Memory B cell (primary cell): ENCODE measurements at regions not wholly inside any gene's neighbourhood (a gene's known extent, or its start where the extent isn't known, plus 50 kb on each side); places are given as distances from the start of the nearest gene placed in this dataset.

ENCODE experiments used
- ATAC-seq: fragments of 150-1000 bp; cut with Tn5 transposase; 2 replicates; pipeline ENCODE4 v1.10.0; 2021; ENCODE audit warnings: low read depth, mild to moderate bottlenecking, moderate library complexity
- DNase-seq, 2 donors: peaks; one replicate each; pipeline ENCODE4 v3.0.0; 2022; ENCODE audit warnings: low spot score in 2 of 2
- H3K27ac Mint-ChIP-seq: one replicate; pipeline ENCODE4 v1.8.0; 2022; ENCODE audit warnings: mild to moderate bottlenecking, moderate library complexity, mixed read lengths
- H3K27me3 Mint-ChIP-seq: one replicate; pipeline ENCODE4 v1.8.0; 2022; ENCODE audit warnings: mixed read lengths
- H3K36me3 Mint-ChIP-seq: one replicate; pipeline ENCODE4 v1.8.0; 2022; ENCODE audit warnings: mild to moderate bottlenecking, mixed read lengths
- H3K4me1 Mint-ChIP-seq: one replicate; pipeline ENCODE4 v1.8.0; 2022; ENCODE audit warnings: mixed read lengths
- H3K4me3 Mint-ChIP-seq: one replicate; pipeline ENCODE4 v1.8.0; 2022; ENCODE audit warnings: mild to moderate bottlenecking, moderate library complexity, mixed read lengths
- H3K9me3 Mint-ChIP-seq: one replicate; pipeline ENCODE4 v1.8.0; 2022; ENCODE audit warnings: mixed read lengths

DNA sequence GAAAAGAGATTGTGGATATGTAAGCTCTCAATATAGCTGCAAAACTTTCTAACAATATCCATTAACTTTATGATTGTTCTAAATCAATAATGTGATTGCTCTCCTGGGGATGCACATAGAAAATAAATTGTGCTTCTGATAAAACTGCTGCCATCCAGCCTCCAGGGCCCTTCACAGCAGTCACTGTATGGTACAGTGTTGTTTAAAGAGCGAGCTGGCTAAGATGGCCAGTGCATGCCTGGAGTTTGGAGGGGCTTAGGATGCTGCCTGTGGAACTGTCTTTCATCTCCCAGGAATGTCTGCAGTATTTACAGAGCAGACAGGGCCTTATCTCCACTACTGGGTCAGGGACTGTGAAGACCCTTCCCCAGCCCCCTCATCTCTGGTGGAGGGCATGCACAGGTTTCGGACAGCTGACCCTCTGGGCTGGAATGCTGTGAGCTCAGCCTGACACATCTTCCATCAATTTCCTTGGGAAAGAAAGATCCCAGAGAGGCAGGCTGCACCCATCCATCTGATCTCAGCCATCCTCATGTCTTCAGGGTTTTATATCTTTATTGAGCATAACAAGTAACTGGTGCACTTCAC lies 137.0 kb downstream of the PLPP3 start:
- no peak for DNase-seq
- H3K4me1 Mint-ChIP-seq = peaks cover 4% of the 10 kb centered on the region
- H3K27me3 Mint-ChIP-seq = no peaks in the 10 kb centered on the region
- ATAC-seq = no peak
- H3K27ac Mint-ChIP-seq = no peak overlapping the region
- H3K36me3 Mint-ChIP-seq = no peaks in the 10 kb centered on the region
- H3K9me3 Mint-ChIP-seq = no peaks in the 10 kb centered on the region
- H3K4me3 Mint-ChIP-seq = no peak overlapping the region

DNA sequence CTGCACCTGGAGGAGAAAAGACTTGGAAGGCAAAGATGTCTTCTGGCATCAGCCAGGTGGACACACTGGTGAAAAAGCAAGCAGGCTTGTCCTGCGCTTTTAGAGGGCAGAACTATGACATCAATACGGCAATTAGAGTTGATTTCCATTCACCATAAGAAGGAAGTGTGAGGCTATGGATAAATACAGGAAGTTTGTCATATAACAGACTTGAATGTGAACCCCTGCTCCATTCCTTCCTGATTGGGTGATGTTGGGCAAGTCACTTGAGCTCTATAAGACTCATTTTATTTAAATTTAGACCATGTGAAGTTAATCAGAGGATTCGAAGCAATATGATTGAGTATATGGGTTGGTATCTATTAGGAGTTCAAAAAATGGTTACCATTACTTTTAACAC lies 137.8 kb downstream of the PLPP3 start:
- Mint-ChIP-seq H3K4me3 (no peak overlapping the region), H3K27ac (no peak overlapping the region)
- no peak for ATAC-seq

DNA sequence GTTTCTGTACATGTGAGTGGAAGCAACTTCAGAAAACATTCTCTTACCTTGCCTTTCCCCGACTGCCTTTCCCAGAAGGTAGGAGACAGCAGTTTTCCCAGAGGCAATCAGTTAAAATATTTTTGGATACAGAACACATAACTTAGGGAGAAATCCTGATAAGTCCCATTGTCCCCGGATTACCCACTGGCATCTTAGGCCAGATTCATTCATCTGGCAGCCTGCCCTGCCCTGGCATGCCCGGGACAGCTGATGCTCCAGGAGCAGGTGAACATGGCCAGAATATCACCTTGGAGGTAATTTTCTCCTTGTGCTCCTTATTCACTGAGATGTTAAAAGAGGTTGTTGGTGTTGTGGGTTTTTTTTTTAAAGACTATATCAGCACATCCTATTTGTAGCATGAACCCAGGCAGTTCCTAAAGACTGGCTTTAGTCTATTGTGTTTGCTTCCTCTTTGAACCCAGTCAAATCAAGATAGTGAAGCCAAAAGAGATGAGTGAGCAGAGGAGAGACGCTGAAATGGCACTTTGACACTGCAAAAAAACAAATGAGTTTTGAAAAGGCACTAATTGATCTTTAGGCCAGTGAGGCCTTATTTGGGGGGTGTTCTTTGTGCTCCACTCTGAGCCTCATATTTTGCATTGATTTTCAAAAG lies 139.6 kb downstream of the PLPP3 start:
- ATAC-seq (no peak), DNase-seq (no peak)
- no peak overlapping the region for H3K27ac Mint-ChIP-seq
- H3K36me3 Mint-ChIP-seq = no peaks in the 10 kb centered on the region
- no peaks in the 10 kb centered on the region for H3K9me3 Mint-ChIP-seq
- no peak overlapping the region for H3K4me3 Mint-ChIP-seq
- H3K4me1 Mint-ChIP-seq = peaks cover 14% of the 10 kb centered on the region
- H3K27me3 Mint-ChIP-seq = no peaks in the 10 kb centered on the region

More for the DNA sequence above, 137.8 kb downstream of the PLPP3 start:
- Mint-ChIP-seq H3K9me3 (no peaks in the 10 kb centered on the region), H3K4me1 (peaks cover 6% of the 10 kb centered on the region), H3K36me3 (no peaks in the 10 kb centered on the region), H3K27me3 (no peaks in the 10 kb centered on the region)
- DNase-seq = no peak

DNA sequence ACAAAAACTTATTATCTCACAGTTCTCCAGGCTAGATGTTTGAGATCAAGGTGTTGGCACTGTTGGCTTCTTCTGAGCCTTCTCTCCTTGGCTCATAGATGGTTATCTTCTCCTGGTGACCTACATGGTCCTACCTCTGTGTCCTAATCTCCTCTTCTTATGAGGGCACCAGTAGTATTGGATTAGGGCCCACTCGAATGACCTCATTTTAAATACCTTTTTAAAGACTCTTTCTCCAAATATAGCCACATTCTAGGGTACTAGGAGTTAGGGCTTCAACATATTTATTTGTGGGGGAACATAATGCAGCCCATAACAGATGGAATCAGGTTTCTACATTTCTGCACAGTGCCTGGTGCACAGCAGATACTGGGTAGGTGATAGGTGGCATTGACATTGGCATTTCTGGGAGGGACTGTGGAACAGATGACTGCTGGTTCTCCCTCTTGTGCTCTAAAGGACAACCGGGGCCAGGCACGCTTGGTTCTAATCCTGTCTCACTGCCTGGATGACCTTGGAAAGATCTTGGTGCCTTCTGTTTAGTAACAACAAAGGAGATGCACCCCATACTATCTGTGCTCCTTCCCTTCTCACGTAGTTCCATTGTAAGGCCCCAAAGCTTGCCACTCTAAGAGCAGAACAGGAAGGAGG lies 140.3 kb downstream of the PLPP3 start:
- ATAC-seq = no peak

DNA sequence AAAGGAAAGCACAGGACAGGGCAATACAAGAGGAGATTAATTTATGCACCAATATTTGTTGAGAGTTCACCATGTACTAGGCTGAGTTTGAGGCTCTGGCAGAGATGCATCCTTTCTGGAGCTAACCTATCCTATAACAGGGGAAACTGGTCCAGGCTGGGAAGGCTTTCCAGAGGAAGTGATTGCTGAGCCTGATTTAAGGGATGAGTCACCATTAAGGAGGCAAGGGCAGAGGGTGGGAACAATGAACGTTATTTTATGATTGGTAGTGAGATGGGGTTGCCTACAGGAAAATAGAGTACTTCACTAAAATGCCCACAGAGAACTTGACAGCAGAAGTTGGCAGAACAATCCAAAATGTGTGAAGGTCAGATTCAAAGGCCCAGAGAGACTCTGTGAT lies 141.4 kb downstream of the PLPP3 start:
- no peak for ATAC-seq
- Mint-ChIP-seq H3K27ac (no peak overlapping the region), H3K36me3 (no peaks in the 10 kb centered on the region), H3K27me3 (no peaks in the 10 kb centered on the region), H3K9me3 (no peaks in the 10 kb centered on the region), H3K4me1 (peaks cover 32% of the 10 kb centered on the region), H3K4me3 (no peak overlapping the region)
- no peak for DNase-seq

More for the DNA sequence above, 140.3 kb downstream of the PLPP3 start:
- H3K36me3 Mint-ChIP-seq = no peaks in the 10 kb centered on the region
- no peaks in the 10 kb centered on the region for H3K27me3 Mint-ChIP-seq
- no peak for DNase-seq
- peaks cover 21% of the 10 kb centered on the region for H3K4me1 Mint-ChIP-seq
- peak overlapping the region; percentile 63 for H3K27ac Mint-ChIP-seq
- no peaks in the 10 kb centered on the region for H3K9me3 Mint-ChIP-seq
- H3K4me3 Mint-ChIP-seq = no peak overlapping the region

GRCh38 chr1:56436912-56437417 lies 142.4 kb downstream of the PLPP3 start:
- H3K9me3 Mint-ChIP-seq = no peaks in the 10 kb centered on the region
- no peak overlapping the region for H3K4me3 Mint-ChIP-seq
- H3K27ac Mint-ChIP-seq = no peak overlapping the region
- DNase-seq (no peak), ATAC-seq (no peak)
- no peaks in the 10 kb centered on the region for H3K36me3 Mint-ChIP-seq
- H3K27me3 Mint-ChIP-seq = no peaks in the 10 kb centered on the region
- H3K4me1 Mint-ChIP-seq = peaks cover 39% of the 10 kb centered on the region

DNA sequence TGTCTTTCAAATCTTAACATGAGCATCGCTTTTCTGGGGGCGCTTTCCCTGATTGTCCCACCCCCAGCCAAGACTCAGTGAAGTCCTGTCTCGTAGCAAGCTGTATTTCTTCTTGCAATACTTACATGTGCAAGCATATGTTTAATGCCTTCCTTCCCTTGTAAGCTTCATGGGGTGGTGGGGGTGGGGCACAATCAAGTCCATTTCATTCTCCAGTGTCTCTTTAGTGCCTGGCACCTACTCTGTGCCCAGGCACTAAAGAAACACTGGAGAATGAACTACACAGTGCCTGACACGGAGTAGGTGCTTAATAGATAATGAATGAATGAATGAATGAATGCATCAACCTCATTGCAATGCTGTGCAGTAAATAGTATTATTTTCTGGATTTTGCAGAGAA lies 143.1 kb downstream of the PLPP3 start:
- ATAC-seq = no peak
- Mint-ChIP-seq H3K9me3 (no peaks in the 10 kb centered on the region), H3K4me3 (no peak overlapping the region), H3K4me1 (peaks cover 45% of the 10 kb centered on the region), H3K27me3 (no peaks in the 10 kb centered on the region), H3K27ac (peak overlapping the region; percentile 33), H3K36me3 (no peaks in the 10 kb centered on the region)
- no peak for DNase-seq

GRCh38 chr1:56435434-56436262 lies 143.7 kb downstream of the PLPP3 start:
- Mint-ChIP-seq H3K4me1 (peaks cover 48% of the 10 kb centered on the region), H3K27ac (peak overlapping the region; percentile 33), H3K36me3 (no peaks in the 10 kb centered on the region), H3K27me3 (no peaks in the 10 kb centered on the region), H3K9me3 (no peaks in the 10 kb centered on the region), H3K4me3 (no peak overlapping the region)
- no peak for ATAC-seq
- no peak for DNase-seq

- no peak overlapping the region for H3K4me3 Mint-ChIP-seq
- no peaks in the 10 kb centered on the region for H3K9me3 Mint-ChIP-seq
- no peaks in the 10 kb centered on the region for H3K36me3 Mint-ChIP-seq
- peaks cover 46% of the 10 kb centered on the region for H3K4me1 Mint-ChIP-seq
- H3K27me3 Mint-ChIP-seq = no peaks in the 10 kb centered on the region
- ATAC-seq = peak; percentile 29
- no peak for DNase-seq
- H3K27ac Mint-ChIP-seq = no peak overlapping the region
These were observed 144.6 kb downstream of the PLPP3 start for GRCh38 chr1:56434740-56435139.

GRCh38 chr1:56434025-56434424 lies 145.3 kb downstream of the PLPP3 start:
- Mint-ChIP-seq H3K4me3 (no peak overlapping the region), H3K36me3 (no peaks in the 10 kb centered on the region), H3K27me3 (no peaks in the 10 kb centered on the region), H3K4me1 (peaks cover 44% of the 10 kb centered on the region), H3K9me3 (no peaks in the 10 kb centered on the region), H3K27ac (peak overlapping the region; percentile 0)
- DNase-seq = no peak
- no peak for ATAC-seq

GRCh38 chr1:56433056-56433577 lies 146.2 kb downstream of the PLPP3 start:
- ATAC-seq (peak; percentile 96), DNase-seq (peak in 1 of 2 donors; percentile 36)
- peak overlapping the region; percentile 0 for H3K27ac Mint-ChIP-seq
- peaks cover 44% of the 10 kb centered on the region for H3K4me1 Mint-ChIP-seq
- H3K36me3 Mint-ChIP-seq = no peaks in the 10 kb centered on the region
- no peaks in the 10 kb centered on the region for H3K27me3 Mint-ChIP-seq
- peak overlapping the region; percentile 49 for H3K4me3 Mint-ChIP-seq
- H3K9me3 Mint-ChIP-seq = no peaks in the 10 kb centered on the region

DNA sequence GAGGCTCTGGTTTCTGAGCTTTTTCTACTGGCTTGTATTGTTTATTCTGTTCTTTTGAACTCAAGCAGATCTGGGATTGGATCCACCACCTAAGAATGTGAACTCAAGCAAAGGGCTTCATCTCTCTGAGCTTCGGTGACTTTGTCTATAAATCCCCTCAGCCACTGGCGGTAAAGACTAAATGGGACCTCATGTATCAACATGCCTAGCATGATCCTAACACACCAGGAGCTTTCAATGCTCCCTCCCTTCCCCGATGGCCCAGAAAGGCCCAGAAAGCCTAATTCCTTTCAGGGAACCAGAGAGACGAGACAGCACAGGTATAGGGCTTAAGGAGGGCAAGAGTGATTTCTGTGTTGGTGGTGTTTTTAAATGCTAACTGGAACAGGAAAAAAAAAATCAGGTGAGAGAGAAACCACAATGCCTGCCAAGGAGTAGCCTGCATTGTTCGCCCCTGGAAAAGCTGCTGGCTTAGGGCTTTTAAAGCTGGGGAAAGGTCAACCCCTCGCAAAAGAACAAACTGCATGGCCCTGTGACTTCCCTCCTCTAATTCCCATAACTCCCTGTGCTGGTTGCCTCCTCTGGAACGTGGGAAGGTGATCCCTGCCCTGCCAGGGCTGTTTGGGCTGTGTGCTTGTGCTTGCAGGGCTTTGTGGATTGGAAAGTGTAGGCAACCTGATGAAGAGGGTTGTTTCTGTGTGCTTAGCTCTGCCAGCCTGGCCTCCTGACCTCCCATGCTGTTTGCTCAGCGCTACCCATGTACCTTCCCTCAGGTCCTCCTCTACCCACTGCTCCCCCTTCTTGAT lies 147.0 kb downstream of the PLPP3 start:
- Mint-ChIP-seq H3K9me3 (no peaks in the 10 kb centered on the region), H3K4me1 (peaks cover 44% of the 10 kb centered on the region), H3K4me3 (peak overlapping the region; percentile 49), H3K27ac (peak overlapping the region; percentile 0), H3K36me3 (no peaks in the 10 kb centered on the region), H3K27me3 (no peaks in the 10 kb centered on the region)
- ATAC-seq (no peak), DNase-seq (no peak)

DNA sequence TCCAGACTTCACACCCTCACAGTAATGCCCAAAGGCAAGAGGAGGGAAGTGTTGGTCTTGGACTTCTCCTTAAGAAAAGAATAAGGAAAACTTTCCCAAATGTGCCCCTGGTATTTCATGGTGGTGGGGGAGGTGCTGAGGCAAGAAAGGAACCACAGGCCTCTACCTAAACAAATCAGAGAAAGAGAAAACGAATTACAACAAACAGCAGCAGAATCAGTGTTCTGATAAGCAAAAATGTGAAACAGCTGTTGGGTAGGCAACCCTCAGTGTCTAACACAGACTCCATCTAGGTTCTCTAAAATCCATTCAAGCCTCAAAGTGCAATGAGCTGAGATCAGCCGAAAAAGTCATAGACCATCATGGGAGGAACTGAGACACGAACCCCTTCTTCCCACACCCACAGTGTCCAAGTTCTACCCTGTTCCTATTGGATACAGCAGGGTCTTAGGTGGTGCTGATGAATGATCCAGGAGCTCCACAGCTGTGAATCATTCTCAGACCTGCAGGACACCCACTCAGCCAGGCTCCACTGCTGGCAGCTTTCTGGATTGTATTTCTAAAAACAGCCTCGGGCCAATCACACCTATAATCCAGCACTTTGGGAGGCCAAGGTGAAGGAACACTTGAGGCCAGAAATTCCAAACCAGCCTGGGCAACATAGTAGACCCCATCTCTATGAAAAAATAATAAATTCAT lies 149.1 kb downstream of the PLPP3 start:
- DNase-seq (no peak), ATAC-seq (no peak)
- Mint-ChIP-seq H3K4me1 (peaks cover 49% of the 10 kb centered on the region), H3K4me3 (no peak overlapping the region), H3K36me3 (peaks cover 2% of the 10 kb centered on the region), H3K9me3 (no peaks in the 10 kb centered on the region), H3K27ac (no peak overlapping the region), H3K27me3 (no peaks in the 10 kb centered on the region)
